ENCODE measurements at regions not wholly inside any gene's neighbourhood (a gene's known extent, or its start where the extent isn't known, plus 50 kb on each side); places are given as distances from the start of the nearest gene placed in this dataset.

- peak; percentile 67 for DNase-seq
Observed at GRCh38 chr10:14468023-14468441, 137.3 kb upstream of the FRMD4A start.

- no peak for DNase-seq
Observed at GRCh38 chr10:14466257-14466656, 135.5 kb upstream of the FRMD4A start.

- no peak for DNase-seq
Observed at GRCh38 chr10:14460447-14460846, 129.7 kb upstream of the FRMD4A start.

DNA sequence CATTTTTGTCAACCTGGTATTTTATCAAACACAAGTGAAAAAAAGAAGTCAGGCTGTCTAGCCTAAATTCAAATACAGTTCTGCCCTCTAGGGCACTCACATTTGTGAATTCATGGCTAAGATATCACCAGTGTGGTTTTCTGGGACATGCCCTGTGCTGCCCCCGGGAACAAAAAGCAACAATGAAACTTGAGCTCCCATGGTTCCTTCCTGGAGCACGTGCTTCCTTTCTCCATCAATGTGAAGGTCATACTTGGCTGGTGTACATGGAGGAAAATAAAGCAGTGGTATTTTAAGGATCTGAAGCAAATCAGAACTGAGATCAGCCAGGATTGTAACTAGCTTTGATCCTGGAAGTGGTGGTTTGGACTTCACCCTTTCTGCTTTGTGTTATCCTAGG, 128.9 kb upstream of the FRMD4A start:
- DNase-seq: no peak

- DNase-seq: no peak
Observed at GRCh38 chr10:14456870-14457266, 126.1 kb upstream of the FRMD4A start.

GRCh38 chr10:14456218-14456869, 125.6 kb upstream of the FRMD4A start:
- DNase-seq: no peak

- no peak for DNase-seq
Observed at GRCh38 chr10:14454629-14455028, 123.9 kb upstream of the FRMD4A start.

DNA sequence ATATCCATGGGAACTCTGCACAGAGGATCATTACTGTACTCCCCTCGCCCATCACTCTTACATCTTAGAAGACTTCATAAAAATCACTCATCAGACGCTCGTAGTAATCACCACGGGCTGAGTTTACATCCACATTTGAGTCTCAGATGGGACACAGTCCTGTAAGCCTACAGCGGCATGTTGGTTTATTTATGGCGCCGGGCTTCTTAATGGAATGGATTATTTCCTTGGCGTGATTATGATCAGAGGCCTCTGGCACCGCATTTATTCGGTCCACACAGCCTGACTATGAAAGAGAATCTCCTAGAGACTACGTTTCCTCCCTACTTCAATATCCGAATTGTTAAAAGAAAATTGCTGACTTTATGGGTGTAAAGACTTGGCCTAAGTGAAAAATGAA, 123.5 kb upstream of the FRMD4A start:
- DNase-seq: no peak

DNA sequence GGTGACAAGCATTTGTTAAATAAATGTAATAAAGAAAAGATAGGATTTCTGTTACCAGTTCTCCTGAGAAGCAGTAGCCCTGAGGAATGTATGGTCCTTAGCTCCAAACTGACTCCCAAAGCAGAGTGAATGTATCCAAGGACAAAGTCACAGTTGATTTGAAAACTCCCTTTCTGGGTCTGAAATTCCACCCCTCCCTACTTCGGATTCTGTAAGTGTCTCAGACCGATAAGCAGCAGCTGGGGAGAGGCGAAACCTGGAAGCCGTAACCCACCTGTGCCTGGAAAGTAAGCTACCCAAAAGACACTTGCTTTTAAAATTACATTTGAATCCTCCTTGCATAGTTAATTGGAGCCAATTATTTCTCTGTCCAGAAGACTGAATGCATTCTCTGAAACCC, 122.9 kb upstream of the FRMD4A start:
- no peak for DNase-seq

- DNase-seq: no peak
Observed at GRCh38 chr10:14451341-14451740, 120.6 kb upstream of the FRMD4A start.

DNA sequence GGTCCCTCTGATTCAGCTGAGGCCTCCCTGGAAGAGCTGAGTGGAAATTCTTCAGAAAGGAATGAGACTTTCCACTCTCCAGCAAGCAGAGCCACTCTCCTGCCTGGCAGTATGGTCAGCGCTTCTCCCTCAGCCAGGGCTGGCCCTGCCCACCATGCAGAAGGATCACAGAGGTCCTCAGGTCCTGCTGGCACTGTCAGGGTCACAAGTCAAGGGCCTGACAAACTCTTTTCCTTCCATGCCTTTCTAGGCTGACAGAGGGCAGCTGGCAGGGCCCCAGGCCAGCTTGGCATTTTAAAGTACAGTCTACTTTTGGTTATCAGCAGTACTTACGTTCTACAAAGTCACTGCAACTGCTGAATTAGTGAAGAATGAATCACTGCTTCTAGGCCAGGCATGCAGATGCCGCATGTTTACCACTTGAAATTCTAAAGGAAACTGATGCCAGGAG, 119.3 kb upstream of the FRMD4A start:
- no peak for DNase-seq

DNA sequence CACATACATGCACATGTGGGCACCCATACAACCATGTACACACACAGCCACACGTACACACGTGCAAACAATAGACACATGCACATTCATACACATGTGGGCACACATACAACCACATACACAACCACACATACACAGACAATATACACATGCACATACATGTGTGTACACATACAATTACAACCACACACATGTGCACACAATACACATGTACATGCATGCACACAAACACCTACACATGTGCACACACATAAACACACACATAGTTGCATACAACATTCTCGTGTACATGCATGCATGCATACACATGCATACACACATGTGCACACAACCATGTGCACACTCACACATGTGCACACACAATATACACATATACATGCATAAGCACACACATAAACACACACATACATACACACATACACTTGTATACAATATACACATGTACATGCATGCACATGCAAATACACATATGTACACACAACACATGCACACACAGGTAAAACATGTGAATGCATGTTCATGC, 118.6 kb upstream of the FRMD4A start:
- no peak for DNase-seq

DNA sequence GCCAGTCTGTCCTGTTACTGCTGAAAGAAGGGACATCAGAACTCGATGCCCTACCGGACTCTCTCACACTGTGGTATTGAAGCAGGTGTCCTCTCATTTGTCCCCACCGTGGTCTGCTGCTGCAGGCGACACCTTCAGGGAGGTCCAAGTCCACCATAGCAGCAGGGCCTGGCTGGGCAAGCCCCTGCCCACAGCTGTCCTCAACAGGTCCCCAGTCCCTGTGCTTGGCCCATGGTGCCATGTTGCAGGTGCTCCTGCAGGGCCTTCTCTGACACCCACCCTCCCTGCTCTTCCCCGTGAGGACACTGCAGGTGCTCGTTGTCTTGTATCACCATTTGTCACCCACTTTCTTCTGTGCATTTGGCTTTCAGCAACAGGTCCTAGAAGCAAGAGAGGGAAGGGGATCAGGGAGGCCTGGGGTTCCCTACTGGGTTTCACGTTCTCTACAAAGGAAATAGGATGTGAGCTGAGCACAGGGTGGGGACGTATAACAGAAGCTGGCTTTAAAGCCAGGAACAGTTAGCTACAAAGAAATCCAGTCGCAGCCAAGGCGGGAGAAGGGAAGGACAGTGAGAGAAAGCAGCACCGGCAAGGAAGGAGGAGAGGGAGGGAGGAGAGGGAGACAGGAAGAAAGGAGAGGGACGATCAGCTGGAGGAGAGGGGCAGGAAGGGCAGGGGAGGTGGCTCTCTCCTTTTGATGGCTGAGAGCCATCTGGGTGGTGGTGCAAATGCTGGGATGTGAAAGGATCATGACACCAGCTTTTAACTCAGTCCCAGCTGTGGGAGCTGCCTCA, 117.7 kb upstream of the FRMD4A start:
- DNase-seq: no peak

GRCh38 chr10:14447094-14447839, 116.5 kb upstream of the FRMD4A start:
- DNase-seq: no peak

- no peak for DNase-seq
Observed at GRCh38 chr10:14439451-14440259, 108.9 kb upstream of the FRMD4A start.

GRCh38 chr10:14438576-14438975, 107.9 kb upstream of the FRMD4A start:
- no peak for DNase-seq

GRCh38 chr10:14438057-14438456, 107.3 kb upstream of the FRMD4A start:
- DNase-seq: no peak

DNA sequence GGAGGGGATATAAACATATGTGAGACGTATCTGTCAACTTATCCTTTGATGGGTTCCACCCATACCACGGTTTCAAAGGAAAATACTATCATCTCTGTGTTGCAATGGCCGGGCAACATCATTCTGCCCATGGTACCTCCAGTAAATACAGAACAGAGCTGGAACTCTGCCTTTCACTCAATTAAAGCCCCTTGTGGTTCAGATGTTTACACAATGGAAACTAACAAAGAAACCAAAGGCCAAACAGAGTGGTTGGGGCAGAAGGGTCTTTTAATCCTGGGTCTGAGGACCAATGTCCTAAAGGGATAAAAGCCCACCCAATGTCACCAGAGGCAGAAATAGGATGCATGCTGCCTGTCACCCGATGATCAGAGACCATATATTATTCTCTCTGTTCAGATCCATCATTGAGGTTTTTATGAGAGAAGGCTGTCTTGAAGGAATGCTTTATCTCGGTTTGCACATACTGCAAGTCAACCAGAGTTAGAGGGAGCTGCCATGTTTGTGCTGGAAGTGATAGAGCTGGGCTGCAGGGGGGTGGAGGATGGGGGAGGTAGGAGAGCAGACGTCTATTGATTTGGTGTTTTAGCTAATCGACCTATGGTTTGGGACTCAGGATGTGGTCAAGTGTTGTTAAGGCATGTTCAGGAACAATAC, 105.4 kb upstream of the FRMD4A start:
- no peak for DNase-seq

DNA sequence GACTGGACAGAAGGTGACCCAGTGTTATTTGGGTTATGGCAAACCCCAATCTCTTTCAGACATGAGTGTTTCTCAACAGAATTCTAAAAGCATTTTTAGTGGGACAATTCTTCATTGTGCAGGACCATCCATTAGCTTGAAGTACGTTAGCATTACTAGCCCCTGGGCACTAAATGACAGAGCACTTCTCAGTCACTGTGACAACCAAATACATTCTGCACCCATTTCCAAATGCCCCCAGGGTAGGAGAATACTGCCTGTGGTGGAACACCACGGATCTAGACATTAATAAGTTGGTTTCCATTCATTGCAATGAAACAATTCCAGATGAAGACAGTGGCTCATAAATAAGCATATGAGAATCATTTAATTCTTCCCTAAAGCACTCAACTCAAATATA, 102.4 kb upstream of the FRMD4A start:
- no peak for DNase-seq

DNA sequence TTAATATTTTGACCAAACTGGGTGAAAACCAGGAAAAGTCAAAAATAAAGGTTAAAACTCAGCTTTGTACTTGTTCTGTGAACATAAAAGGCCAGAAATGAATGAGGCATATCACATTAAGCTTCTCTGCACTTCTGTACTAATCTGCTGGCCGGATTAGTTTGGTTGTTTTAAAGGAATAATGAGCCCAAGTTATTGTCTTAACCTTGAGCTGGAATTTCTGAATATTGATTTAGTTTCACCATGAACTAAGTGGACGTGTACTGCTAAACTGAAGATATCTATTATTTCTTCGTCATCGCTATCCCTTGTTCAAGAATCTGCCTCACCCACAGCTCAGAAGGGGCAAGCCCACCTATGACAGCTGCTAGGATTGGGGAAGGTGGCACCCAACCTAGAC, 101.1 kb upstream of the FRMD4A start:
- no peak for DNase-seq

DNA sequence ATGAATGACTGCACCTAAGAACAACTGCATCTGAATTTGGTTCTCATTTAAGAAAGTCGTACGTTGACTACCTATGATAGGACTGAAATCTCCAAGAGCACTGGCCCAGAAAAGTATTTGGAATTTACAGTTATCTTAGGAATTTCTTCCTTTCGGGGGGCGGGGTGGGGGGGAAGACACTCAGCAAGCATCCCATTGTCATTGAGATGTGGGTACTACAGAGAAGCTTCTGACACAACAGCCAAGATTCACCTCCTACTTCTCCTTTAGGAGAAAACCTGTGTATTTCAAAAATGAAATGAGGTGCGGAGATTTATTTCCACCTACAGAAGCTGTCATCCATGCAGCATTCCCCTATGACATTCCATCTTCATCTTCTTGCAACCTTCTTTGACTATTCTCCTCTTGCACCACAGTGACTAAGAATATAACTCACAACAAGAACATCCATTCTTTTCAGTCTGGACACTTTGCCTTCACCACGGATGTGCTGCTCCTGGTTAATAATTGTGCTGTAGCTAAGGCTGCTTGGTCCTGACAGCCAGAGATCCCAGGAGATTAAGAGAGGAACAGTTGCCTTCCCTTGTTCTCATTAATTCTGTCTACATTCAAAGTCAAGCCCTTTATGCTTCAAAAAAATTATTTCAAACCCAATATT, 98.4 kb upstream of the FRMD4A start:
- no peak for DNase-seq

Measured in hindlimb muscle (tissue), 1 donor.